ENCODE measurements at regions not wholly inside any gene's neighbourhood (a gene's known extent, or its start where the extent isn't known, plus 50 kb on each side); places are given as distances from the start of the nearest gene placed in this dataset.

- TF ChIP-seq CTCF (IDR thresholded peaks at IDR 0.05; ENCODE audit: low read depth, low read length) (no peak), EZH2phosphoT487 (IDR thresholded peaks at IDR 0.05; ENCODE audit: low read depth) (no peak)
Measured at GRCh38 chr17:5815396-5815795, 231.1 kb upstream of the NLRP1 start.
